HG03442 (cell line): ENCODE measurements at regions not wholly inside any gene's neighbourhood (a gene's known extent, or its start where the extent isn't known, plus 50 kb on each side); places are given as distances from the start of the nearest gene placed in this dataset.

Experiments used
- ATAC-seq: cut with Tn5 transposase; IDR thresholded peaks from one replicate; pipeline ENCODE4 v1.9.1; 2021; ENCODE audit warnings: mild to moderate bottlenecking, moderate library complexity; ENCODE audit not compliant: unreplicated experiment

DNA sequence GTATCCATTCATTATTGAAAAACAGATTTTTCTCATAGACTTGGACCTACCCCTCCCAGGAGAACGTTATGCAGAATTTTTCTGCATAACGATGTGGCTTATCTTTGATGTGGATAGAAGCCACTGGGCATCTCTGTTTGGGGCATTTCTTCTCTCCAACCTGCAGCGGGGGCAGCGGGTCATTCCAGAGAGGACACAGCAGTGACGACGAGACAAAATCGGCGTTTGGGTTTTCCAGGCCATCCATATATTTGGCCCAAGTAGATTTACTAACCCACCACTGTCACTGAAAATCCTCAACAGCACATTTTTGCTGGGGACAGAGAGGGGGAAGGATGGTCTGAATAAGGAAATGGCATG is 299.3 kb upstream of the PITRM1 start:
- no peak for ATAC-seq

DNA sequence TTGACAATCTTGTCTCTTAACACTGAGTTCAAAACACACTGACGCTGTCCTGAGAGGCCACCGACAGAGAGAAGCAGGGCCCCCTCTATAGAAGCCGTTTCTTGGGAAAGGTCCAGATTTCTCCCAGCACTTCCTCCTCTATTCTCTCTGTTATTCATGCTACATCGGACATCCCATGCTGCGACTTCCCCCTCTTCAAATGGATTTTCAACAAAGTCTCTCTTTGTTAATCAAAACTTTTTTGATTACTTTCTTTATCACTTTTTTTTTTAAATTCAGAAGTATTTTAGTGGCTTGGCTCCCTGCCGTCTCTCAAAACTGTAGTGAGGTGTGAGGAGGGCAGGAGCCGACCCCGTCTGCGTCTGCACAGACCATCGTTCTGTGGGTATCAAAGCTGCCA is 298.9 kb upstream of the PITRM1 start:
- ATAC-seq = no peak

GRCh38 chr10:3470191-3470590 is 297.6 kb upstream of the PITRM1 start:
- ATAC-seq = no peak

DNA sequence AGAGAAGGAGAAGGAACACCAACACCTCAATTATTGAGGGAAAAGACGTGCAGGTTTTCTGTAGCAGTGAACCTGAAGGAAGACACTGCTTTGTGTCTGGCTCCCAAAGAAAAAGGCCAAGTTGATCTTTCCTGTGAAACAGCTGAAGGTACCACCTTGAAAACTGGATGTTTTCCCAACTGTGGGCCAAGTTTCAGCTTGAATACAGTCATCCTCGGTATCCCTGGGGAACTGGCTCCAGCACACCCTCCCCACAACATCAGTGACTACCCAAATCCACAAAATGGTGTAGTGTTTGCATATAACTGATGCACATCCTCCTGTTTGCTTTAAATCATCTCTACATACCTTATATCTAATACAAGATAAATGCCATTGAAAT is 297.0 kb upstream of the PITRM1 start:
- no peak for ATAC-seq

GRCh38 chr10:3468919-3469638 is 296.5 kb upstream of the PITRM1 start:
- ATAC-seq = no peak

DNA sequence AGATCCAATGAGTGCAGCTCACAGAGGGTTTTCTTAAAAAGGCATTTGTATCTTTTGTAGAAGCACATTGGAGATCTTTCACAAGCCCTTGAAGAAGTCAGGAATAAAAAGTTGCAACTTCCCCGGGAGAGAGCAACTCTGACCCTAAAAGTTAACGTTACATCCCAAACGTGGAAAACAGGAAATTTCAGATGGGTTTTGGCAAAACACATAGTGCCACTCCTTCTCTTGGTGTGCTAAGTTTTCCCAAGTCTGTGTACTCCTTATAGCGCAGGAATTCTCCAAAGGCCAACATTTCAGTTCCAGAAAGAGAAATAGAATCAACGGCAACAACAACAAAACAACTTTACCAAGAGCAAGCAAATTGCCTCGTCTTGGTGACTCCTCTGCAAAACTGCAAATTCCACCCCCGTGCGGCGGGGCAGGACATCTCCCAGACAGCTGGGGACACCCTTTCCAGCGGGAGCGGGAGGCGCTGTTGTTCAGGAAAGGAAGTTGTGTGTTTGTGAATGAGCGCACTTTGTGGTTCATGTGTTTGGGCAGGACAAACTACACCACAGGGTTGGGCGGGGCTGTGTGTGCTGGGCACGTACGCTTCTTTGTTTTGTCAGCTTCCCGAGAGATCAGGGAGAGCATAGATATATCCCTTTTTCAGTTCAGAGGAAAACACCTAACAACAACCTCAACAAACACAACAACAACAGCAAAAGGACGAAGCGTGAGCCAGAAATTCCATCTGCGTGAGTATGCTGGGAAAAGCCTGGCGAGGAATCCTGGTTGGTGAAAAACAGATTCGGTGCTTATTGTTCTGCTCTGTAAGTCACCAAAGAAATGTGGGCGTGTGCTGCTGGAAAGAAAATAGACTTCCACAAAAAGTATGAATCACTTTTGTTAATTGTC is 294.7 kb upstream of the PITRM1 start:
- no peak for ATAC-seq

GRCh38 chr10:3465406-3465891 is 292.9 kb upstream of the PITRM1 start:
- ATAC-seq = no peak

DNA sequence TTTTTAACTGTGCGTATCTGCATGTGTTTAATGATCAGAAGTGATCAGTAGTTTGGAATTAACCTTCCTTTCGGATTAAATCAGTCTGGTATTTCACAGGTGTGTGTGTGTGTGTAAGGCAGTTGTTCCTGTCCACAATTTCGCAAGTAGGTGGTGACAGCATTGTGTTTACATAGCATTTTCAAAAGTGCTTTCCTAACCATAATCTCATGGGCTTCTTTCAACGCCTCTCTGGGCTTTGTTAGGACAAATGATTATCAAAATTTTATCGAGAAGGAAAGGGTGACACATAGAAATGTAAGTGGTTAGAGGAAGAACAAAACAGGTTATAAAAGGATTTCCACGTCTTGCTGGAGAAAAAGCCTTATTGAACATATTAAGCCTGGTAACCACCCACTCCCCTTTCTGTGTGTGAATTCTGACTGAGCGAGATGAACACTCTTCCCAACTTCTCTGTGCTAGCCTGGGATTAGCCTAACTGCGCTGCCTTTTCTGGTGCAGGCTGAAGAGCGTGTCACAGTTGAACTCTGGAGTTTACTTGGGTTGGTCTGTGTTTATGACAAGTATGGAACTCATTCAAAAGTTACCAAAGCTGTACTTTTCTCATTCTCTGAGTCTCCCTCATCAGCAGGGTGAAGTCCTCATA is 292.3 kb upstream of the PITRM1 start:
- ATAC-seq = no peak

DNA sequence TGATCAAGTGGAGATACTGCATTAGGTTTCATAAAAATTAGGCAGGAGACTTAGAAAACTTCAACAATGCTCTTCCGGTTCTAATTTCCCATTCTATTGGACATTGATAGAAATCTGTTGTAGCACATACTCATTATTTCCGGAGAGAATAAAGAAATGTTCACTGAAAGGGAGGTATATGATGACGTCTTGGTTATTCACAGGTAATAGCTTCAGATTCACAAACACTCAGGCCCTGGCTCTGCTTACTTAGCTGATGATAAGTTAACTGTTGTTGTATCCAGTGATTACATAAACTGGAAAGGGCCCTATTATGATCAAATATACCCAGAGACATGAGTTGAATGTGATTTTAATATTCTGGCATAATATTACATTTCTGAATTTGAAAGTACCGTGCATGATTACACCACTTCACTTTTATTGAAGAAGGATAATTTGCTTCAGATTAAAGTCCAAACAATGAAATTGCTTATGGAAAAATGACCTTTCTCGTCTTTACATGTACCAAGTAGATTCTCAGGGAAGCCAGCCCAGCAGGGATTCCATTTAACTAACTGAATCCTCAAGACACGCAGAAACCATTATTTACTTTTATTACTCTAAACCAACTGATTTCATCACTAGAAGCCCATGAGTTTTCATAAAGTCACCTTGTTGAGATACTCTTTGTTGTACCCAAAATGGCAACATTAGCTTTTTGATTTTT is 288.0 kb upstream of the PITRM1 start:
- ATAC-seq = no peak

GRCh38 chr10:3455385-3456334 is 283.1 kb upstream of the PITRM1 start:
- ATAC-seq = no peak

GRCh38 chr10:3452683-3453361 is 280.2 kb upstream of the PITRM1 start:
- no peak for ATAC-seq

GRCh38 chr10:3452173-3452626 is 279.6 kb upstream of the PITRM1 start:
- no peak for ATAC-seq

GRCh38 chr10:3451516-3452172 is 279.1 kb upstream of the PITRM1 start:
- ATAC-seq = no peak

DNA sequence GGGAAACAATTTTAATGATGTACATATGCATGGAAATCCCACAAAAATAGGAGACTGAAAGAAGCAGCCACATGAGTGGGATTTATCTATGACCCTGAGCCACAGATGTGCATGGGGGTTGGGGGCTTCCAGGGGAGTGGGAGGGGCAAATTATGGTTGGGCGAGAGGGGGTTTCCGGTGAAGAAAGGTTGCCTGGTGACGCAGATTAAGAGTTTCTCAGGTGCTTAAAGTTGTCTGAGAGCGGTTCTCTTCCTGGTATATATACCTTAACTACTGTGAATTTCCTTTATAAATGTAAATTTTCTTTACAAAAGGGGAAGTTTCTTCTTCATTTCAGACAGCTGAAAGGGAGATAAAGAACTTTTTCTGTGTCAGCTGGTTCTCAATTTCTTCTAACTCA is 273.6 kb upstream of the PITRM1 start:
- no peak for ATAC-seq

- no peak for ATAC-seq
Observed at GRCh38 chr10:3445648-3446047, 273.1 kb upstream of the PITRM1 start.

GRCh38 chr10:3442451-3442990 is 269.9 kb upstream of the PITRM1 start:
- ATAC-seq = no peak

DNA sequence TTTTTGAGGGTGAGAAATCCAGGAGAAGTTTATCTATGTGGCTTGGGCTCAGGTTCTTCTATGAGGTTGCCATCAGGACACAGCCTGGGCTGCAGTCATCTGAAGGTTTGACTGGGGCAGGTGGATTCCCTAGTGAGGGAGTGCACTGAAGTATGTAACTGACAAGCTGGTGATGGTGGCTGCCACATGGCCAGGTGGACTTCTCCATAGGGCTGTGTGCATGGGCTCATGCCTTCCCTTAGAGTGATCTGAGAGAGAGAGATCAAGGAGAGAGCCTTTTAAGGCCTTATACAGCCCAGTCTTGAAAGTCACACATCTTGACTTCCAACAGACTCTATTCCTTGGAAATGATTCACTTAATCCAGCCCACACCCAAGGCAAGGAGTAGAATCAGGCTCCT is 266.6 kb upstream of the PITRM1 start:
- ATAC-seq = no peak

GRCh38 chr10:3438606-3439005 is 266.0 kb upstream of the PITRM1 start:
- no peak for ATAC-seq
